ENCODE measurements at regions not wholly inside any gene's neighbourhood (a gene's known extent, or its start where the extent isn't known, plus 50 kb on each side); places are given as distances from the start of the nearest gene placed in this dataset.

- TF ChIP-seq POLR2AphosphoS5 (IDR thresholded peaks at IDR 0.05): no peak
- no peak for TF ChIP-seq CTCF (IDR thresholded peaks at IDR 0.05)
- no peak for TF ChIP-seq POLR2A (IDR thresholded peaks at IDR 0.05)
Measured at GRCh38 chr4:95610061-95610569, 61.3 kb upstream of the UNC5C start.
